DMS53 (cell line): ENCODE measurements at regions not wholly inside any gene's neighbourhood (a gene's known extent, or its start where the extent isn't known, plus 50 kb on each side); places are given as distances from the start of the nearest gene placed in this dataset.
A peak's percentile ranks its signal among the peaks of the same experiment; 100 is the strongest.
"Not testable (repeated sequence)": the region's sequence is repeated elsewhere in the genome, so short reads cannot be mapped to it uniquely, and the experiment has no call there.

Experiments used
- DNase-seq: peaks from one replicate; lab custom pipeline; 2025; lab: John Stamatoyannopoulos, UW

GRCh38 chr11:87635001-87635400 is 540.2 kb downstream of the RAB38 start:
- DNase-seq = no peak

GRCh38 chr11:87634331-87634730 is 540.9 kb downstream of the RAB38 start:
- no peak for DNase-seq

- no peak for DNase-seq
Measured at GRCh38 chr11:87628957-87629356, 546.3 kb downstream of the RAB38 start.

GRCh38 chr11:87628026-87628580 is 547.1 kb downstream of the RAB38 start:
- peak; percentile 12 for DNase-seq

GRCh38 chr11:87623531-87624365 is 551.5 kb downstream of the RAB38 start:
- peak; percentile 72 for DNase-seq

- DNase-seq = no peak
Measured at GRCh38 chr11:87616511-87616910, 558.7 kb downstream of the RAB38 start.

GRCh38 chr11:87604350-87604749 is 566.6 kb downstream of the TMEM135 start:
- no peak for DNase-seq

GRCh38 chr11:87603887-87604286 is 566.2 kb downstream of the TMEM135 start:
- DNase-seq = no peak

- DNase-seq = no peak
Measured at GRCh38 chr11:87602776-87603175, 565.0 kb downstream of the TMEM135 start.

GRCh38 chr11:87600938-87601337 is 563.2 kb downstream of the TMEM135 start:
- no peak for DNase-seq

GRCh38 chr11:87597725-87598124 is 560.0 kb downstream of the TMEM135 start:
- peak; percentile 51 for DNase-seq

- no peak for DNase-seq
Measured at GRCh38 chr11:87596176-87596575, 558.4 kb downstream of the TMEM135 start.

- DNase-seq = no peak
Measured at GRCh38 chr11:87589082-87589481, 551.3 kb downstream of the TMEM135 start.

GRCh38 chr11:87585613-87586012 is 547.9 kb downstream of the TMEM135 start:
- peak; percentile 76 for DNase-seq

GRCh38 chr11:87583931-87584330 is 546.2 kb downstream of the TMEM135 start:
- DNase-seq = no peak

GRCh38 chr11:87575088-87575487 is 537.4 kb downstream of the TMEM135 start:
- DNase-seq = no peak

- DNase-seq = no peak
Measured at GRCh38 chr11:87574193-87574592, 536.5 kb downstream of the TMEM135 start.

- no peak for DNase-seq
Measured at GRCh38 chr11:87573708-87574107, 536.0 kb downstream of the TMEM135 start.

- DNase-seq = no peak
Measured at GRCh38 chr11:87572881-87573280, 535.1 kb downstream of the TMEM135 start.

- DNase-seq = no peak
Measured at GRCh38 chr11:87560352-87560751, 522.6 kb downstream of the TMEM135 start.

- DNase-seq = not testable (repeated sequence)
Measured at GRCh38 chr11:87559852-87560251, 522.1 kb downstream of the TMEM135 start.

GRCh38 chr11:87555101-87555500 is 517.4 kb downstream of the TMEM135 start:
- no peak for DNase-seq

- no peak for DNase-seq
Measured at GRCh38 chr11:87548797-87549196, 511.1 kb downstream of the TMEM135 start.

- DNase-seq = no peak
Measured at GRCh38 chr11:87545858-87546257, 508.1 kb downstream of the TMEM135 start.
